ENCODE measurements at regions not wholly inside any gene's neighbourhood (a gene's known extent, or its start where the extent isn't known, plus 50 kb on each side); places are given as distances from the start of the nearest gene placed in this dataset. TPM values are rescaled to one million over a fixed set of nuclear protein-coding genes. Genes with fewer than 3 reads are reported as not detected.

Small RNA genes lying in the stretch of these regions (small RNA-seq; reads per million reads assigned to genes)
- gene AL353803.5, result not detected
- not detected for gene RN7SL159P

Data from urinary bladder (tissue), 1 donor.